ENCODE measurements at regions not wholly inside any gene's neighbourhood (a gene's known extent, or its start where the extent isn't known, plus 50 kb on each side); places are given as distances from the start of the nearest gene placed in this dataset.
A peak's percentile ranks its signal among the peaks of the same experiment; 100 is the strongest.

DNA sequence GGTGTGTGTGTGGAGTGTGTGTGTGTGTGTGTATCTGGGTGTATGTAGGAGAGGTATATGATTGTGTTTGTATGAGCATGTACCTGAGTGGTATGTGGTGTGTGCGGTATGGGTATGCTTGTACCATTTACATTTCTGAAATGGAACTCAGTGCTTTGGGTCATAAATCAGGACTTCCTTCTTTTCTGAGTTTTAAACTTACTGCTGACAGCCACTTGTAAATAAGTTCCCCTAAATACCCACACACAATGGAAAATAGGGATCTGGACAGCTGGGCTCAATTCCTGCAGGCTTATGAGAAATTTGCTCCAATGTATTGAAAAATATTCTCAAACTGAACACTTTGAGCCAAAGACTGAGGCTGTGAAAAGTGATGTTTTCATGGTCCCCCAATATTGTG, 293.6 kb downstream of the HLX start:
- no peak overlapping the region for H3K27ac ChIP-seq
- no peak overlapping the region for H3K4me3 ChIP-seq
- in situ Hi-C loops (cut with MboI; ENCODE audit: low pct_unique_long_range_greater_than_20kb in 2 of 9, low sequenced_read_pairs in 9 of 9, unreplicated experiment in 9 of 9), result no loop called here
- peaks cover 4 to 11% of the 10 kb centered on the region in 2 donors for H3K4me1 ChIP-seq (replicated peaks in 1 of 2)
- WGBS, 10 experiments, result 80 to 100% (median 100%) methylated on average over 1 of the region's 1 CpG; no CpG with 5 or more reads in 3 of the 10 experiments
- no peak for ATAC-seq (replicated peaks in 6 of 8)

DNA sequence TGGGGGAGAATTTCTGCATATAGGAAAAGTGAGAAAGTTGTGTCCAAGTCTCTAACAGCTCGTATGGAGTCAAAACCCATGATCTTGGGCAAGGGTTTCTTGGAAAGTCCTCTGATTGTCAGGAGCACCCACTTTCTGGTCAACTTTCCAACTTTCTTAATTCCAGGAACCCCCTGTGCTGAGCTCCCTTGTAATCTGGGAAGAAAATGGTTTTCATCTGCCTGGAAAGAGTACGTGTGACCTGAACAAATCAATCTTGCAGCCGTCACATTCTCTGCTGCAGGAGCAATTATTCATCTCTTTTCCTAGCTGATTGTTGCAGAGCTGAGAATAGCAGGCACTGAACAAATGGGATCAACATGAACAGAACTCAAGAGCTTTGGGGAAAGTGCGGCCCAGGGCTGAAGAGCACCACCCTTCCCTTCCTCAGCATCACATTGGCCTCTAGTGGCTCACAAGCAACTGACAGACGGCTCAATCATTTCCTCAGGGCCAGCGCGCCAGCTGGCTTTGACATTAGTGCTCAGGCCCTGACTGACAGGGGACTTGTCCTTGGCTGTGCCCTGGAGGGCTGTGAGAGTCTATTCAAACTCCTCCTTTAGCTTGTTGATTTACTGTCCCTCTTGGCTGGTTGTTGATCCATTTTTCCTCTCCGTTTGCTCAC, 295.2 kb downstream of the HLX start:
- H3K27ac ChIP-seq, result peak overlapping the region in 1 of 2 donors; percentile 28
- in situ Hi-C loops (cut with MboI; ENCODE audit: low pct_unique_long_range_greater_than_20kb in 2 of 9, low sequenced_read_pairs in 9 of 9, unreplicated experiment in 9 of 9), result no loop called here
- no peak overlapping the region for H3K4me3 ChIP-seq
- ATAC-seq (replicated peaks in 6 of 8), result peak in 5 of 8 experiments; percentile 22 to 91 (median 68)
- peaks cover 4 to 11% of the 10 kb centered on the region in 2 donors for H3K4me1 ChIP-seq (replicated peaks in 1 of 2)
- 30 to 80% (median 46%) methylated on average over 1 to 8 of the region's 8 CpGs for WGBS, 10 experiments

DNA sequence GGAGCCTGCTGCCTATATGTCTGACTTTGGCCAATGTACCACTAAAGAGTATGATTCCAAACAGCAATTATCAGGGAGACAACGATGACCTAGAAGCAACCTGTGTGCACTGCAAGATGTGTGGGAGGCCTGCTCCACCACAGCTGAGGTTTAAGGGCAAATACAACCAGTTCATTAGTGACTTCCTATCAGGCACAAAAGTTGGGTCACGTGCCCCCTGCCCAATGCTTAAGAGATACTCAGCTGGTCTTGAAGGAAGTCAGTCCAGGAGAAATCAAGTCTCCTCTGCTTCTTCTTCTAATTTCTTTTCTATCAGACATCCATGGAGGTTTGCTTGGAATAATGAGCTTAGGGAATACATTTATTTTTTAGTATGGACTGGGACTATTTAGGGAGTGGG, 296.0 kb downstream of the HLX start:
- H3K27ac ChIP-seq, result no peak overlapping the region
- ATAC-seq (replicated peaks in 6 of 8), result no peak
- no peak overlapping the region for H3K4me3 ChIP-seq
- in situ Hi-C loops (cut with MboI; ENCODE audit: low pct_unique_long_range_greater_than_20kb in 2 of 9, low sequenced_read_pairs in 9 of 9, unreplicated experiment in 9 of 9), result no loop called here
- peaks cover 0 to 8% of the 10 kb centered on the region in 2 donors for H3K4me1 ChIP-seq (replicated peaks in 1 of 2)
- 6 to 71% (median 40%) methylated on average over 1 to 2 of the region's 2 CpGs; no CpG with 5 or more reads in 5 of the 10 experiments for WGBS, 10 experiments

DNA sequence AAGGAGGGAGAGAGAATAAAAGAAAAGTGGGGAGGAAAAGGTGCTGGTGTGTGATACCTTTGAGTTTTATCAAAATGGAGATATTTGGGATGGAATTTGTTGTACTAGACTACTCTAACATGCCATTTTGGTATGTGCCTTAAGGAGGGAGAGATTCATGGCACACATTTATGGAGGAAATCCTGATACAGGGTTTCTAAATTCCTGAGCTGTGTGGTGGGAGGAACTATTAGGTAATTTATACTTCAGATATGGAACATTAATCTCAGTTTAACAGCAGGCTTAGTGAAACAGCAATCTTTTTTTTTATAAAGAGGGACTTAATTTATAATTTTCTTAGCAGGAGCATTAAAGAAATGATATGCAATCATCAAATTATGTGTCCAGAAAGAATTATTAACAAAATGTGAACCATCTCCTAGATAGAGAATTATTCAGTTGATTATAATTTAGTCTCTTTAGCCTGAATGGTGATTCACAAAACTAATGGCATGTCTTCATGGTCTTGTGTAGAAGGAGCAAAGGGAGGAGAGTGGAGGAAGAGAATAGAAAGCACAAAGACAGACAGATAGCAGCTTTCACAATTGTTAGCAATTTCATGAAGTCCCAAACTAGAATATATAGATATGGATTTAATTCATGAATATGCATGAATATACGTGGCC, 301.6 kb downstream of the HLX start:
- 43 to 100% (median 67%) methylated on average over 1 of the region's 1 CpG; no CpG with 5 or more reads in 3 of the 10 experiments for WGBS, 10 experiments
- no peak for ATAC-seq (replicated peaks in 6 of 8)
- in situ Hi-C loops (cut with MboI; ENCODE audit: low pct_unique_long_range_greater_than_20kb in 2 of 9, low sequenced_read_pairs in 9 of 9, unreplicated experiment in 9 of 9), result no loop called here

DNA sequence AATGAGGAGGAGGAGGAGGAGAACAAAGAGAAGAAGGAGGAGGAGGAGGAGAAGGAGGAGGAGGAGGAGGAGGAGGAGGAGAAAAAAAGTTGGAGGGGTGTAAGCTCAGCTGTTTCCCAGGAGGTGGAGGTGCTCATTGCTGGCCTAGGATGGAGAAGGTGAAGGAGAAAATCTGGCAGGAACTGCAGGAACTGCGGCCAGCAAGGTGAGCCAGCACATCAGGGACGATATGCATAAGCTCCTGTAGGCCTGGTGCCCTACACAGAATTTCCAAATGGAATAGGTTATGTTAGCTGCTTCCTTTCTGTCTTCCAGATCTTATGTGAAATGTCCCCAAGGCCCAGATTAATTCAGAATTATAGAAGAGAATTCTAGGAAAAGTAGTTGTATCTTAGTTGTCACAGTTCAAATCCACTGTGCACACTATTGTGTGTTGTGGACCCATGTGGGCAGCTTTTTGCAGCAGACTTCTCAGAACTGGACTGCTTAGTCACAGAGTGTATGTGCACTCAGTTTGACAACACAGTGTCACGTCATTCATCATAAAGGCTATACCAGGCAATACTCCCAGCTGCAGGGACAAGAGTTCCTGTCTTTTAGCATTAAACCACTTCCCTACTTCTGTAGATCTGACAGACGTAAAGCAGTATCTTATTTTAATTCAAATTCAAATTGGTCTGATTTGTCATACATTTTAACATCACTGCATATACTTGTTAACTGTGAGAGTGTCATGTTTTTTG, 303.7 kb downstream of the HLX start:
- in situ Hi-C loops (cut with MboI; ENCODE audit: low pct_unique_long_range_greater_than_20kb in 2 of 9, low sequenced_read_pairs in 9 of 9, unreplicated experiment in 9 of 9), result no loop called here
- H3K4me1 ChIP-seq (replicated peaks in 1 of 2), result no peaks in the 10 kb centered on the region
- H3K4me3 ChIP-seq, result no peak overlapping the region
- 40 to 95% (median 54%) methylated on average over 1 to 4 of the region's 4 CpGs for WGBS, 10 experiments
- no peak overlapping the region for H3K27ac ChIP-seq
- no peak for ATAC-seq (replicated peaks in 6 of 8)

More for the DNA sequence above, 301.6 kb downstream of the HLX start:
- Histone ChIP-seq H3K4me3 (no peak overlapping the region), H3K27ac (no peak overlapping the region), H3K4me1 (replicated peaks in 1 of 2) (no peaks in the 10 kb centered on the region)

DNA sequence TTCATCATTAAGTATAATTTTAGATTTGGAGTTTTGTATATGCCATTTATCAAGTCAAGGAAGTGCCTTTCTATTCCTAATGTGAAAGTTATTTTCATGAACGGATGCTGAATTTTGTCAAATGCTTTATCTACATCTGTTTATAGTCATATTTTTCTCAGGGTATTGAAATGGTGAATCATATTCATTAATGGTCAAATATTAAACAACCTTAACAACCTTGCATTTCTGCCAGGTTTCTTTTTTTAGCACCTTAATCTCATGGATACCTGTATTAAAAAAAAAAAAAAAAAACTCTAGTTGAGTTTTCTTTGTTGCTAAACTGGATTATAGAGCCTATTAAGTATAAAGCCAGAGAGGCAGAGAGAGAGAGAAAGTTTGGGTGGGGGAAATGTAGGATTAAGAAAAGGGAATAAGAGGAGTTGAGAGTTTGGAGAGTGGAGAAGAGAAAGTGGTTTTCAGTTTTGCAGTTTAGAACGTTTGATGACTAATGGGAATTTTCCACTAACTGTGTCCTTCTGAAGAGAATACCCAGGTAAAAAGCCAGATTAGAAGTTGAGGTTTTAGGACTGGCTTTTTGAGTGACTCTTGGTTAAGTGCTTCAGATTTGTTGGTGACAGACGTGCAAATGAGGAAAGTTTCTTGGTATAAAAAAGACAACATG, 305.0 kb downstream of the HLX start:
- H3K4me1 ChIP-seq (replicated peaks in 1 of 2), result no peaks in the 10 kb centered on the region
- H3K27ac ChIP-seq, result no peak overlapping the region
- no peak for ATAC-seq (replicated peaks in 6 of 8)
- H3K4me3 ChIP-seq, result no peak overlapping the region
- 12 to 100% (median 67%) methylated on average over 2 to 3 of the region's 3 CpGs for WGBS, 10 experiments
- in situ Hi-C loops (cut with MboI; ENCODE audit: low pct_unique_long_range_greater_than_20kb in 2 of 9, low sequenced_read_pairs in 9 of 9, unreplicated experiment in 9 of 9), result no loop called here

DNA sequence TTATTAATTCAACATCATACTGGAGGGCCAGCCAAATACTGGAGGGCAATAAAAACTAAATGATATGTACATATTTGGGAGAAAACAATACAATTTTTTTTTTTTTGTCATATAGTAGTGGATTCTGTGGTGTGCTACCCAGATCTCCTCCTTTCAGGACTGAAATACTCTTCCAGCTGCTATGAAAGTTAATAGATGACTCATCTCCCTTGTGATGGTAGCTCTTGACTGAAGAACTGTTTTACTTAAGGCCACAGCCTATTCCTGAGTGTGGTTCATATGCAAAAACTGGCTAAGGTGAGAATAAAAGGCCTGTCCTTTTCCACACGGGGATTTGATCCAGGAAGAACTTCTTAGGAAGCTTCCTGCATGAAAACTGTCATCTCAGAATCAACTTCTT, 307.9 kb downstream of the HLX start:
- no peak overlapping the region for H3K4me3 ChIP-seq
- H3K4me1 ChIP-seq (replicated peaks in 1 of 2), result no peaks in the 10 kb centered on the region
- no peak for ATAC-seq (replicated peaks in 6 of 8)
- WGBS, 10 experiments, result 0 to 83% (median 20%) methylated on average over 1 of the region's 1 CpG; no CpG with 5 or more reads in 3 of the 10 experiments
- no peak overlapping the region for H3K27ac ChIP-seq
- in situ Hi-C loops (cut with MboI; ENCODE audit: low pct_unique_long_range_greater_than_20kb in 2 of 9, low sequenced_read_pairs in 9 of 9, unreplicated experiment in 9 of 9), result no loop called here

DNA sequence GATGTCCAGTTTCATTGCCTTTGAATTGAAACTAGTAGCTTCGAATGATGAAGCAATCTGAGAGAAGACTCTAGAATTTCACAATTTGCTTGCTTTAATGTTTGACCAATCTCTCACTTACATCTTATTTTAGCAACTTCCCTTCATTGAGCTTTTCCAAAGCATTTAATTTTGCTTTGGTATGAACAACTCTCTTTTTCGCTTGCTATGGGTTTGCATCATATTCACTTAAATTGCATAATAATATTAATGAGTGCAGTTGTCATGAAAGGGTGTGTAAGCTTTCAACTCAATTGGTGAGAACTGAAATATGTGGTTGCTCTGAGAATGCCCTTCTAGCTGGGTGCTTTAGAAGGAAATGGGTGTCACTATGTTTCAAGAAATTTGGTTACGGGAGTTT, 309.2 kb downstream of the HLX start:
- no peak for ATAC-seq (replicated peaks in 6 of 8)
- Histone ChIP-seq H3K4me3 (no peak overlapping the region), H3K27ac (no peak overlapping the region), H3K4me1 (replicated peaks in 1 of 2) (no peaks in the 10 kb centered on the region)
- in situ Hi-C loops (cut with MboI; ENCODE audit: low pct_unique_long_range_greater_than_20kb in 2 of 9, low sequenced_read_pairs in 9 of 9, unreplicated experiment in 9 of 9), result no loop called here
- 23 to 96% (median 92%) methylated on average over 2 to 3 of the region's 3 CpGs for WGBS, 10 experiments

DNA sequence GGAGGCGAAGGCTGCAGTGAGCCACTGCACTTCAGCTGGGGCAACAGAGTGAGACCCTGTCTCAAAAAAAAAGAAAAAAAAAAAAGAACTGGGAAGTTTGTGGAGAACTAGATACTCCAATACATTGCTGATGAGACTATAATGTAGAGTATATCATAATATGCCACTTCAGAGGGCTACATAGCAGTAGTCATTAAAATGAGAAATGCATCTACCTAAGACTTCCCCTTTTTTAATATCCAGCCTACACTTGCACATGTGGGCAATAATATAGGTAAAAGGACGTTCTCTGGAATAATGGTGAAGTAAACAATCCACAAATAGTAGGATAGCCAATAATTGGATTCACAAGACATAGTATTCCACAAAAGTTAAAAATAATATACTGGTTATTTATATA, 311.0 kb downstream of the HLX start:
- no peak for ATAC-seq (replicated peaks in 6 of 8)
- WGBS, 10 experiments, result 0 to 100% (median 73%) methylated on average over 1 to 2 of the region's 2 CpGs
- Histone ChIP-seq H3K4me1 (replicated peaks in 1 of 2) (no peaks in the 10 kb centered on the region), H3K4me3 (no peak overlapping the region), H3K27ac (no peak overlapping the region)
- in situ Hi-C loops (cut with MboI; ENCODE audit: low pct_unique_long_range_greater_than_20kb in 2 of 9, low sequenced_read_pairs in 9 of 9, unreplicated experiment in 9 of 9), result no loop called here

DNA sequence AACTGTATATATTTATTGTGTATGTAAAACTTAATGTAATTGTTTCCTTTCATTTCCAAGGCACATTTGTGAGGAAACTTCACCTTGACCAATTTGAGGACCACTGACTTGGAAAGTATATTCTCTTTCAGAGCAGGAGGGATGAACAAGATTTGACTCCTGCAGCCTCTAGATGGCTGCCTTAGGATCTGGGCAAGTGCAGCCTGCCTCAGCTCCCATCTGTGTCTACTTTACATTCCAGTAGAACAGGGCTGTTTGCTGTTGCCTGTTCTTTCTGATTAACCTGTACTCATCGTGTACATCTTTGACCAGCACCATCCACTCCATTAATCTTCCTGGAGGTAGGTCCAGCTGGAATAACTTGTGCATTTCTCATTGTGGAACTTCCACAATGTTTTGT, 312.8 kb downstream of the HLX start:
- ATAC-seq (replicated peaks in 6 of 8), result no peak
- Histone ChIP-seq H3K4me3 (no peak overlapping the region), H3K4me1 (replicated peaks in 1 of 2) (no peaks in the 10 kb centered on the region), H3K27ac (no peak overlapping the region)
- WGBS, 10 experiments, result 0 to 91% (median 59%) methylated on average over 1 of the region's 1 CpG; no CpG with 5 or more reads in 6 of the 10 experiments
- in situ Hi-C loops (cut with MboI; ENCODE audit: low pct_unique_long_range_greater_than_20kb in 2 of 9, low sequenced_read_pairs in 9 of 9, unreplicated experiment in 9 of 9), result no loop called here

DNA sequence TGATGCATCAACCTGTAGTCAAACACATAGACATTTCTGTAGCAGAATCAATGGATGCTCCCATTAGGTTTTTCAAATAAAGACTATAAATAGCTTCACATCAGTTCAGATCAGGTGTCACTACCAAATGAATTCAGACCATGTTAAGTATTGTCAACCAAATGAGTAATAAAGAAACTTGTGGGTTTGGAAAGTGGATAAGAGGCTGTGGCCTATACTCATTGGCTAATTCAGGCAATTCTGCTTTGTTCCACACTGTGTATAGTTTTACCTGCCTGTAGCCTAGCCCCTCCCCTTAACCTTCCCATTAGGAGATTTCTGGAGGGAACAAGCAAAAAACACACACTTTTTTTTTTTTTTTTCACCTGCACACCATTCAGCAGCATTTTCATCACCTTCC, 321.2 kb downstream of the HLX start:
- Histone ChIP-seq H3K27ac (no peak overlapping the region), H3K4me3 (no peak overlapping the region), H3K4me1 (replicated peaks in 1 of 2) (no peaks in the 10 kb centered on the region)
- in situ Hi-C loops (cut with MboI; ENCODE audit: low pct_unique_long_range_greater_than_20kb in 2 of 9, low sequenced_read_pairs in 9 of 9, unreplicated experiment in 9 of 9), result loop anchor here in 3 of 9 experiments (10.0 to 25.0 kb wide), 3 partner anchors 313 to 338 kb away; partner anchors contain the start of gene HLX (in 2 of the 3)
- ATAC-seq (replicated peaks in 6 of 8), result no peak

DNA sequence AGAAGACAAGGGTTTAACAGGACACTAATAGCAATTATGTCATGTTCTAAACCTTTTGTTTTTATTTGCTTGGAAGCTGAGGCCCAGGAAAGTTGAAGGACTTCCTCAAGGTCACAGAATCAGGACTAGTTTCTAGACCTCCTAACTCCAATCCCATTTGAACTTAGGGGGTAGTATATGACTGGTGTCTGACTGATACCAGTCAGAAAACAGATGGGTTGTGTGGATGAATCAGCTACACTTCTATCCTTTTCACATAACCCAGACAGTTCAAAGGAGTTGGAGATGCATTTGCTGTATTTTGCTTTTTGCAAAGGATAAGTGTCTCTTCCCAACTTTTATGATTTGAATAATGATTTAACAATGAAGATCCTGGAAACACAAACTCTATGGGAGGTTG, 322.5 kb downstream of the HLX start:
- no peak for ATAC-seq (replicated peaks in 6 of 8)
- Histone ChIP-seq H3K4me3 (no peak overlapping the region), H3K4me1 (replicated peaks in 1 of 2) (no peaks in the 10 kb centered on the region), H3K27ac (no peak overlapping the region)
- in situ Hi-C loops (cut with MboI; ENCODE audit: low pct_unique_long_range_greater_than_20kb in 2 of 9, low sequenced_read_pairs in 9 of 9, unreplicated experiment in 9 of 9), result loop anchor here in 3 of 9 experiments (10.0 to 25.0 kb wide), 3 partner anchors 314 to 339 kb away; partner anchors contain the start of gene HLX (in 2 of the 3)
